Neural progenitor cell (in vitro differentiated cells): ENCODE measurements at regions not wholly inside any gene's neighbourhood (a gene's known extent, or its start where the extent isn't known, plus 50 kb on each side); places are given as distances from the start of the nearest gene placed in this dataset.

Experiments used
- EZH2 ChIP-seq: fragments of 200-600 bp; sonication (generic); IDR thresholded peaks from 2 replicates; pipeline ENCODE4 v1.6.1; 2017; ENCODE audit warnings: antibody characterized with exemption, mild to moderate bottlenecking, moderate library complexity
- EZH2phosphoT487 ChIP-seq: fragments of 200-600 bp; sonication (generic); IDR thresholded peaks from 2 replicates; pipeline ENCODE4 v1.6.1; 2017; ENCODE audit warnings: antibody characterized with exemption
- TF ChIP-seq, protein P1 (sequence below): fragments of 200-600 bp; sonication (generic); IDR thresholded peaks from 2 replicates; pipeline ENCODE4 v1.5.1; 2017; ENCODE audit warnings: antibody characterized with exemption, mild to moderate bottlenecking

DNA sequence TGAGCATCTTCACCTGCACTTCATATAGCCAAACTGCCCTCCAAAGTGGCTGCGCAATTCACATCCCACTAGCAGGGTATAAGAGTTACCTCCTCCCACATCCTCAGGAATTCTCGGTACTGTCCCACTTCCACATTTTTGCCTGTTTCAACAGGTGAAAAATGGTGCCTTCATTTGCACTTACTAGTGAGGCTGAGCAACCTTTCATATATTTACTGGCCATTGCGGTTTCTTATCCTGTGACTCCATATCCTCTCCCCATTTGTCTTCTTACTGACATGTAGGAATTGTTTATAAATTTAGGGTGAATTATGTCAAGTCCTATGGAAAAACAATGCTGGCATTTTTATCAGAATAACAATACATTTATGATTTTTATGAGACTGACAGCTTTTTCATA is 61.9 kb downstream of the NIBAN1 start:
- TF ChIP-seq, protein P1, sequence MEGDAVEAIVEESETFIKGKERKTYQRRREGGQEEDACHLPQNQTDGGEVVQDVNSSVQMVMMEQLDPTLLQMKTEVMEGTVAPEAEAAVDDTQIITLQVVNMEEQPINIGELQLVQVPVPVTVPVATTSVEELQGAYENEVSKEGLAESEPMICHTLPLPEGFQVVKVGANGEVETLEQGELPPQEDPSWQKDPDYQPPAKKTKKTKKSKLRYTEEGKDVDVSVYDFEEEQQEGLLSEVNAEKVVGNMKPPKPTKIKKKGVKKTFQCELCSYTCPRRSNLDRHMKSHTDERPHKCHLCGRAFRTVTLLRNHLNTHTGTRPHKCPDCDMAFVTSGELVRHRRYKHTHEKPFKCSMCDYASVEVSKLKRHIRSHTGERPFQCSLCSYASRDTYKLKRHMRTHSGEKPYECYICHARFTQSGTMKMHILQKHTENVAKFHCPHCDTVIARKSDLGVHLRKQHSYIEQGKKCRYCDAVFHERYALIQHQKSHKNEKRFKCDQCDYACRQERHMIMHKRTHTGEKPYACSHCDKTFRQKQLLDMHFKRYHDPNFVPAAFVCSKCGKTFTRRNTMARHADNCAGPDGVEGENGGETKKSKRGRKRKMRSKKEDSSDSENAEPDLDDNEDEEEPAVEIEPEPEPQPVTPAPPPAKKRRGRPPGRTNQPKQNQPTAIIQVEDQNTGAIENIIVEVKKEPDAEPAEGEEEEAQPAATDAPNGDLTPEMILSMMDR, result no peak
- no peak for TF ChIP-seq EZH2
- TF ChIP-seq EZH2phosphoT487, result no peak
